WERI-Rb-1 (cell line): ENCODE measurements at regions not wholly inside any gene's neighbourhood (a gene's known extent, or its start where the extent isn't known, plus 50 kb on each side); places are given as distances from the start of the nearest gene placed in this dataset.

ENCODE experiments used
- DNase-seq: peaks from one replicate; pipeline ENCODE4 v3.0.0-alpha.2; 2020
- H3K27ac ChIP-seq: fragments of 250-450 bp; sonication (Bioruptor Pico); 2 replicates; pipeline ENCODE4 v1.5.1; 2020; ENCODE audit warnings: mild to moderate bottlenecking, moderate library complexity
- H3K27me3 ChIP-seq: fragments of 250-450 bp; sonication (Bioruptor Pico); 2 replicates; pipeline ENCODE4 v1.5.1; 2021; ENCODE audit warnings: mild to moderate bottlenecking, low read depth, moderate library complexity; ENCODE audit not compliant: insufficient read depth, severe bottlenecking
- H3K36me3 ChIP-seq: fragments of 250-450 bp; sonication (Bioruptor Pico); 2 replicates; pipeline ENCODE4 v1.5.1; 2020; ENCODE audit warnings: mild to moderate bottlenecking, moderate library complexity
- H3K4me3 ChIP-seq: 2 replicates; pipeline ENCODE4 v1.5.1; 2011; ENCODE audit warnings: low read depth, mild to moderate bottlenecking, control low read depth, low read length
- H3K9me3 ChIP-seq: fragments of 250-450 bp; sonication (Bioruptor Pico); 2 replicates; pipeline ENCODE4 v1.5.1; 2021; ENCODE audit warnings: mild to moderate bottlenecking, moderate library complexity; ENCODE audit not compliant: severe bottlenecking
- CTCF ChIP-seq: IDR thresholded peaks from 2 replicates; pipeline ENCODE4 v1.5.1; 2011; ENCODE audit warnings: low read depth, mild to moderate bottlenecking, control low read depth, inconsistent platforms, low read length

- DNase-seq, result no peak
- no peaks in the 10 kb centered on the region for H3K27me3 ChIP-seq
- no peak overlapping the region for H3K27ac ChIP-seq
- H3K36me3 ChIP-seq, result no peaks in the 10 kb centered on the region
- no peak overlapping the region for H3K4me3 ChIP-seq
- no peak for TF ChIP-seq CTCF
- no peaks in the 10 kb centered on the region for H3K9me3 ChIP-seq
Observed at GRCh38 chr2:33925311-33925710, 326.2 kb upstream of the FAM98A start.

- Histone ChIP-seq H3K36me3 (no peaks in the 10 kb centered on the region), H3K9me3 (no peaks in the 10 kb centered on the region), H3K27me3 (no peaks in the 10 kb centered on the region), H3K27ac (no peak overlapping the region), H3K4me3 (no peak overlapping the region)
- no peak for TF ChIP-seq CTCF
- no peak for DNase-seq
Observed at GRCh38 chr2:33924586-33925169, 325.6 kb upstream of the FAM98A start.

GRCh38 chr2:33917252-33917651 lies 318.2 kb upstream of the FAM98A start:
- Histone ChIP-seq H3K9me3 (peaks cover 3% of the 10 kb centered on the region), H3K4me3 (no peak overlapping the region), H3K27ac (no peak overlapping the region), H3K36me3 (no peaks in the 10 kb centered on the region), H3K27me3 (no peaks in the 10 kb centered on the region)
- no peak for TF ChIP-seq CTCF
- DNase-seq, result no peak

GRCh38 chr2:33913071-33913616 lies 314.0 kb upstream of the FAM98A start:
- Histone ChIP-seq H3K27me3 (no peaks in the 10 kb centered on the region), H3K27ac (no peak overlapping the region), H3K36me3 (no peaks in the 10 kb centered on the region), H3K9me3 (peaks cover 3% of the 10 kb centered on the region), H3K4me3 (no peak overlapping the region)
- DNase-seq, result no peak
- TF ChIP-seq CTCF, result no peak

- no peak for TF ChIP-seq CTCF
- no peak for DNase-seq
Observed at GRCh38 chr2:33911327-33911726, 312.2 kb upstream of the FAM98A start.

More at GRCh38 chr2:33911327-33911726, 312.2 kb upstream of the FAM98A start:
- no peaks in the 10 kb centered on the region for H3K27me3 ChIP-seq
- H3K27ac ChIP-seq, result no peak overlapping the region
- no peak overlapping the region for H3K4me3 ChIP-seq
- no peaks in the 10 kb centered on the region for H3K36me3 ChIP-seq
- H3K9me3 ChIP-seq, result peaks cover 3% of the 10 kb centered on the region
